Neutrophil (primary cell): ENCODE measurements at regions not wholly inside any gene's neighbourhood (a gene's known extent, or its start where the extent isn't known, plus 50 kb on each side); places are given as distances from the start of the nearest gene placed in this dataset.

ENCODE experiments used
- H3K27ac ChIP-seq: fragments of 200-600 bp; sonication (generic); 2 replicates; pipeline ENCODE4 v1.5.1; 2016; ENCODE audit warnings: mild to moderate bottlenecking, moderate library complexity
- H3K27me3 ChIP-seq: fragments of 200-600 bp; sonication (generic); 2 replicates; pipeline ENCODE4 v1.6.0; 2016; ENCODE audit warnings: mild to moderate bottlenecking
- H3K36me3 ChIP-seq: fragments of 200-600 bp; sonication (generic); 2 replicates; pipeline ENCODE4 v1.5.1; 2017
- H3K4me1 ChIP-seq, 2 experiments: fragments of 200-600 bp in 1 of 2; sonication (generic) in 1 of 2; 1 replicate in 1 of 2; 2 replicates in 1 of 2; pipeline versions ENCODE4 v1.5.1 to v1.6.1; 2013 to 2016; ENCODE audit warnings: low read depth in 1 of 2, low read length in 1 of 2, mild to moderate bottlenecking in 1 of 2, moderate library complexity in 1 of 2; ENCODE audit not compliant: control insufficient read depth in 1 of 2, insufficient read depth in 1 of 2
- H3K4me3 ChIP-seq, 2 experiments: fragments of 200-600 bp in 1 of 2; sonication (generic) in 1 of 2; 1 replicate in 1 of 2; 2 replicates in 1 of 2; pipeline ENCODE4 v1.5.1; 2013 to 2016; ENCODE audit warnings: low read depth in 1 of 2, low read length in 1 of 2, mild to moderate bottlenecking in 1 of 2, moderate library complexity in 1 of 2
- H3K9me3 ChIP-seq: fragments of 200-600 bp; sonication (generic); 2 replicates; pipeline ENCODE4 v1.5.1; 2016
- CTCF ChIP-seq: fragments of 200-600 bp; sonication (generic); IDR thresholded peaks from 2 replicates; pipeline ENCODE4 v1.5.1; 2016; ENCODE audit warnings: antibody characterized with exemption

DNA sequence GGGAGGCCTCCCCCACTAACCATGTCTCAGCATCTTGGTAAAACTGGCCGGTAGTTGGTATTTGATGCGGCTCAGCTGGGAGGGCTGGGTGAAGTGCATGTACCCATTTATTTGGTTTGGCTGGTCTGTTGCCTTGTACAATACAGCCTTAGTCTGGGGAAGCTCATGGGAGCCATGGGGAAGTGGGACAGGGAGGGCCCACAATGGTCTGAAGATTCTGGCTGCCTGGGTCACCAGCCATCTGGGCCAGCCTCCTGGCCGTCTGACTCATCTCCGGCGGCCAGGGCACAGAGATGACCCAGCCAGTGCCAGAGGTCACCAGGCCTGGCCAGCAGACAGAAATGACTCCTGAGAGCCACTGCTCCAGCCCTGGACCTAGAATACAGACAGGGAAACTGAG, 51.6 kb upstream of the SMAD6 start:
- Histone ChIP-seq H3K36me3 (no peaks in the 10 kb centered on the region), H3K9me3 (no peaks in the 10 kb centered on the region), H3K4me3 (no peak overlapping the region), H3K27me3 (peaks cover 21% of the 10 kb centered on the region), H3K4me1 (peaks cover 3 to 5% of the 10 kb centered on the region in 2 experiments), H3K27ac (no peak overlapping the region)
- TF ChIP-seq CTCF, result no peak

DNA sequence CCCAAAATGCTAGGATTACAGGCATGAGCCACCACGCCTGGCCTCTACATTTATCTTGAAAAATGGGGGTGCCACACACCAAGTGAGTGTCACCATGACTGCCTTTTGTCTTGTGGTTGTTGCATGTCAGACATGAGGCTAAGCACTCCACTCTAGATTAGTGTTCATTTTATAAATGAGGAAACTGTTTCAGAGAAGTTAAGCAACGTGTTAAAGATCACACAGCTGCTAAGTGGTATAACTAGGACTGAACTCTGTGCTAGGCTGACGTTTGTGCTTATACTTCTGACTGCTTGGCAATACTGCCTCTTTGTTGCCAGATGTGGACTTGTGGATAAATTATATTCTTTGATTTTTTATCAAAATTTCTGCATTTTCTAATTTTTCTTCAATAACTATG, 50.8 kb upstream of the SMAD6 start:
- no peaks in the 10 kb centered on the region for H3K36me3 ChIP-seq
- H3K9me3 ChIP-seq, result no peaks in the 10 kb centered on the region
- H3K4me3 ChIP-seq, result no peak overlapping the region
- H3K27me3 ChIP-seq, result peaks cover 28% of the 10 kb centered on the region
- peaks cover 3 to 7% of the 10 kb centered on the region in 2 experiments for H3K4me1 ChIP-seq
- no peak overlapping the region for H3K27ac ChIP-seq
- no peak for TF ChIP-seq CTCF

DNA sequence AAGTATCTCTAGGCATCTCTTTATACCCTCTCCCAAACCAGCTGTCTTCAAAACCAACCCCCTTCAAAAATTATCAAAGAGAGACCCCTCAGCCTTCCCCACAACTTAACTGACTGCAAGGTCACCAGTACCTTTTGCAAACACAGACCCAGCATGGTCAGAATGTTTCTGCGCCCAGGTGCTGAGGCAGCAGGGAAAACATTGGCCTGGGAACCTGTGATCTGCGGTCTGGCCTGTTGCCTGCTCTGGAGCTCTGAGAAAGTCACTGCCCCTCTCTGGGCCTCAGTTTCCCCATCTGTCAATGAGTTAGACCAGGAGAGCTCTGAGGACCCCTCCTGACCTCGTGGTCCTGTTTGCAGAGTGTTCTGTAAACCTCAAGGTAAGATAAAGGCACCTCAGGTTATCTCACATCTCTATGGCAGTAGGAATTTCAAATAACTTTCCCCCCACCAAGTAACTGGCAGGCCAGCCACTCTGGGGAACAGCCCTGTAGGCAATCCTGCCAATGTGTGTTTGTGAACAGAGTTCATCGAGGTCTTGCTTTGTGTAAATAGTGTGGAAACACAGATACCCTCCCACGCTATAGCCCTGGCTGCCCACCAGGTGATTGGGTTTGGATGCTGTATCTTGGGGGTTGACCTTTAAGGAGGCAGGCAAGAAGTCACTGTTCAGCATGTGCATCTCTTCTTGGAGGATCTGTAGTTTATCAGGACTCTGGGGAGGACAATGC, 50.0 kb upstream of the SMAD6 start:
- Histone ChIP-seq H3K27ac (no peak overlapping the region), H3K4me1 (peaks cover 3 to 7% of the 10 kb centered on the region in 2 experiments), H3K4me3 (no peak overlapping the region), H3K9me3 (no peaks in the 10 kb centered on the region), H3K36me3 (no peaks in the 10 kb centered on the region), H3K27me3 (peaks cover 28% of the 10 kb centered on the region)
- no peak for TF ChIP-seq CTCF
